WTC11 (cell line): ENCODE measurements at regions not wholly inside any gene's neighbourhood (a gene's known extent, or its start where the extent isn't known, plus 50 kb on each side); places are given as distances from the start of the nearest gene placed in this dataset.

Source experiments
- ATAC-seq: fragments of 200-7000 bp; cut with Tn5 transposase; 2 replicates; pipeline ENCODE4 v1.10.0; 2021; ENCODE audit warnings: mild to moderate bottlenecking, moderate library complexity
- CTCF ChIA-PET: fragments of 300-600 bp; sonication (Branson Sonifier 250); formaldehyde crosslinking; loops from one replicate; lab custom pipeline; 2021; ENCODE audit warnings: antibody characterized with exemption; lab: Charles Lee
- POLR2A ChIA-PET: fragments of 350-600 bp; sonication (Branson Sonifier 250); formaldehyde crosslinking; loops from one replicate; lab custom pipeline; 2021; ENCODE audit warnings: antibody characterized with exemption; lab: Charles Lee
- DNase-seq: peaks from one replicate; pipeline ENCODE4 v3.0.0; 2021; ENCODE audit warnings: low spot score
- H3K27ac Mint-ChIP-seq: 2 replicates; pipeline ENCODE4 v1.8.0; 2021; ENCODE audit warnings: mixed read lengths
- H3K27me3 Mint-ChIP-seq: 2 replicates; pipeline ENCODE4 v1.8.0; 2021; ENCODE audit warnings: low read depth, mild to moderate bottlenecking, moderate library complexity, mixed read lengths
- H3K36me3 Mint-ChIP-seq: 2 replicates; pipeline ENCODE4 v1.8.0; 2021; ENCODE audit warnings: mixed read lengths
- H3K4me1 Mint-ChIP-seq: 2 replicates; pipeline ENCODE4 v1.8.0; 2022; ENCODE audit warnings: mixed read lengths
- H3K4me3 Mint-ChIP-seq: 2 replicates; pipeline ENCODE4 v1.8.0; 2021; ENCODE audit warnings: mild to moderate bottlenecking, moderate library complexity, mixed read lengths
- H3K9me3 Mint-ChIP-seq: 2 replicates; pipeline ENCODE4 v1.8.0; 2021; ENCODE audit warnings: mixed read lengths
- AFF4 ChIP-seq: sonication (generic); formaldehyde crosslinking; IDR thresholded peaks from 2 replicates; pipeline ENCODE4 v1.8.1; 2023; ENCODE audit warnings: mild to moderate bottlenecking, missing genetic modification reagents, borderline replicate concordance
- CTCF ChIP-seq: fragments of 200-600 bp; IDR thresholded peaks from 2 replicates; pipeline ENCODE4 v1.8.0; 2022; ENCODE audit warnings: antibody characterized with exemption
- ELF4 ChIP-seq: sonication (generic); formaldehyde crosslinking; IDR thresholded peaks from 2 replicates; pipeline ENCODE4 v1.8.1; 2022; ENCODE audit warnings: low read depth, mild to moderate bottlenecking, moderate library complexity, missing genetic modification reagents
- EMX1 ChIP-seq: fragments of 250-450 bp; sonication (Bioruptor Pico); IDR thresholded peaks from 2 replicates; pipeline ENCODE4 v1.8.0; 2021; ENCODE audit warnings: mild to moderate bottlenecking
- GABPB1 ChIP-seq: sonication (generic); formaldehyde crosslinking; IDR thresholded peaks from 2 replicates; pipeline ENCODE4 v1.8.1; 2023; ENCODE audit warnings: mild to moderate bottlenecking, missing genetic modification reagents
- IRF2 ChIP-seq: sonication (generic); formaldehyde crosslinking; IDR thresholded peaks from 2 replicates; pipeline ENCODE4 v1.8.0; 2022; ENCODE audit warnings: low read depth, missing genetic modification reagents, borderline replicate concordance
- JUN ChIP-seq: sonication (generic); formaldehyde crosslinking; IDR thresholded peaks from 2 replicates; pipeline ENCODE4 v1.8.0; 2023; ENCODE audit warnings: mild to moderate bottlenecking, missing genetic modification reagents
- NFYB ChIP-seq: sonication (generic); formaldehyde crosslinking; conservative IDR thresholded peaks from 2 replicates; pipeline ENCODE4 v1.8.0; 2022; ENCODE audit warnings: low read depth, missing genetic modification reagents
- NR2C2 ChIP-seq: sonication (generic); formaldehyde crosslinking; IDR thresholded peaks from 2 replicates; pipeline ENCODE4 v1.8.0; 2022; ENCODE audit warnings: mild to moderate bottlenecking, missing genetic modification reagents
- RELA ChIP-seq: sonication (generic); formaldehyde crosslinking; IDR thresholded peaks from 2 replicates; pipeline ENCODE4 v1.8.1; 2022; ENCODE audit warnings: missing genetic modification reagents, mild to moderate bottlenecking, borderline replicate concordance
- SMAD4 ChIP-seq: sonication (generic); formaldehyde crosslinking; IDR thresholded peaks from 2 replicates; pipeline ENCODE4 v1.8.0; 2022; ENCODE audit warnings: mild to moderate bottlenecking, missing genetic modification reagents
- TEAD1 ChIP-seq: sonication (generic); formaldehyde crosslinking; IDR thresholded peaks from 2 replicates; pipeline ENCODE4 v1.8.0; 2022; ENCODE audit warnings: mild to moderate bottlenecking, missing genetic modification reagents
- ZNF671 ChIP-seq: fragments of 250-450 bp; sonication (Bioruptor Pico); IDR thresholded peaks from 2 replicates; pipeline ENCODE4 v1.8.0; 2021; ENCODE audit warnings: mild to moderate bottlenecking
- TF ChIP-seq, protein P1 (sequence below): fragments of 250-450 bp; sonication (Bioruptor Pico); conservative IDR thresholded peaks from 2 replicates; pipeline ENCODE4 v1.9.0; 2021; ENCODE audit warnings: mild to moderate bottlenecking
- TF ChIP-seq, protein P2 (sequence below): sonication (generic); formaldehyde crosslinking; IDR thresholded peaks from 2 replicates; pipeline ENCODE4 v1.8.1; 2022; ENCODE audit warnings: low read depth, missing genetic modification reagents, borderline replicate concordance

DNA sequence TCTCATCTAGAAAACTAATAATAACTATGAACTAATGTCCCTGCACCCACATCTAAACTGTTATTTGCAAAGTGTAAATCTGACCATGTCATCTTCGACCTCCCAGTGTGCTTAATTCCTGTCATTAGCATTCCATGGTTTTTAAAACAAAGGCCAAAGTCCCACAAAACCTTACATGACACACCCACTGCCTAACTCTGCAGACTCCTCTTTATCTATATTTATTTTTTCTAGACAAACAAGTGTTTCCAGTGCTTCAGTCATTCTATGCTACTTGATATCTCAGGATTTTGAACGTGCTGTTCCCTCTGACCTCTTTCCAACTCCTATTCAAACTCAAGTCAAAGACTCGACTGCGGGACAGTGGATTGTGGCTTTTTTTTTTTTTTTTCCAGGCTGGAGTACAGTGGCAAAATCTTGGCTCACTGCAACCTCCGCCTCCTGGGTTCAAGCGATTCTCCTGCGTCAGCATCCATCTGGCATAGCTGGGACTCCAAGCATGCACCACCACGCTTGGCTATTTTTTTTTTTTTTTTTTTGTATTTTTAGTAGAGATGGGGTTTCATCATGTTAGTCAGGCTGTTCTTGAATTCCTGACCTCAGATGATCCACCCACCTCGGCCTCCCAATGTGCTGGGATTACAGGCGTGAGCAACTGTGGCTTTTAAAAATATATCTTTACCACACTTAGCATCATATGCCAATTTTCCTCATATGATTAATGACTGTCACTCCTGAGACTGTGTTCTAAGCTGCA is 1511.0 kb downstream of the ARAP2 start:
- ATAC-seq, result peak; percentile 60
- H3K27ac Mint-ChIP-seq, result no peak overlapping the region; the same call in 1 of the 2 replicates
- CTCF ChIA-PET, result interaction anchor here (0.7 kb wide), 1 partner anchor 39 kb away, joined by 3 read pairs; no protein-coding TSS in a partner anchor

GRCh38 chr4:34766935-34767334 is 1477.4 kb downstream of the ARAP2 start:
- Mint-ChIP-seq H3K4me1 (peaks cover 9% of the 10 kb centered on the region), H3K4me3 (no peak overlapping the region), H3K27ac (no peak overlapping the region), H3K36me3 (no peaks in the 10 kb centered on the region)
- ATAC-seq, result no peak
- TF ChIP-seq ZNF671 (CRISPR knock-in tag), result no peak
- TF ChIP-seq, all 79 proteins: peak for 0
- Mint-ChIP-seq H3K27me3 (no peaks in the 10 kb centered on the region), H3K9me3 (no peaks in the 10 kb centered on the region)
- ChIA-PET POLR2A (no interaction called here), CTCF (no interaction called here)
- DNase-seq, result no peak

More for the DNA sequence above, 1511.0 kb downstream of the ARAP2 start:
- no peaks in the 10 kb centered on the region for H3K36me3 Mint-ChIP-seq
- POLR2A ChIA-PET, result no interaction called here
- H3K9me3 Mint-ChIP-seq, result no peaks in the 10 kb centered on the region
- H3K4me1 Mint-ChIP-seq, result peaks cover 6% of the 10 kb centered on the region
- H3K27me3 Mint-ChIP-seq, result no peaks in the 10 kb centered on the region
- no peak overlapping the region for H3K4me3 Mint-ChIP-seq
- TF ChIP-seq IRF2 (CRISPR knock-in tag) (no peak), JUN (CRISPR knock-in tag) (no peak)
- no peak for DNase-seq

- no peak overlapping the region for H3K27ac Mint-ChIP-seq
- H3K27me3 Mint-ChIP-seq, result no peaks in the 10 kb centered on the region
- POLR2A ChIA-PET, result no interaction called here
- CTCF ChIA-PET, result no interaction called here
- ATAC-seq (no peak), DNase-seq (no peak)
- H3K9me3 Mint-ChIP-seq, result no peaks in the 10 kb centered on the region
- H3K4me1 Mint-ChIP-seq, result peaks cover 9% of the 10 kb centered on the region
- H3K4me3 Mint-ChIP-seq, result no peak overlapping the region
- TF ChIP-seq, protein P1, sequence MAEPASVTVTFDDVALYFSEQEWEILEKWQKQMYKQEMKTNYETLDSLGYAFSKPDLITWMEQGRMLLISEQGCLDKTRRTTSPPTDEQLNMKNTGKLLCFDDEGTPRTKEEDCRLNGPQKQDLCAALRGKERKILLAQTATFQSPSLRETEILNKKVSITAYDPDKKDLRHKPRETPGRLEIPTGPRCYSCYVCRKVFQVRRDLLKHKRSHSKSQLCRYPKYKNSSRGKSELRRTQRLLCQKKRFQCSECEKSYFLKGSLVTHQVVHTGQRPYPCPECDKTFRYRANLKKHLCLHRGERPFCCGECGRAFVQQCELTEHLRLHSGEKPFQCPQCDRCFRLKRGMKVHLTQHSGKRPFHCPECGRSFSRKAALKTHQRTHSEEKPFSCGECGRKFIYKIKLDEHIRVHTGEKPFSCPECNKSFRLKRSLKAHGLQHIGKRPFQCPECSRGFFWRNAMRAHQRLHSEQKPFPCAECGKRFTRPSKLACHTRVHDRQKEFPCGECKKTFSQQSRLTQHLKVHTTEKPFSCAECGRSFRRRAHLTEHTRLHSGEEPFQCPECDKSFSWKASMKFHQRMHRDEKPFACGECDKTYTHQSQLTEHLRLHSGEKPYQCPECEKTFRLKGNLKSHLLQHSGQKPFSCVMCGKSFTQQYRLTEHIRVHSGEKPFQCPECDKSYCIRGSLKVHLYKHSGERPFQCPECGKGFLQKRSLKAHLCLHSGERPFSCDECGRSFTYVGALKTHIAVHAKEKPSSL (CRISPR knock-in tag), result no peak
- TF ChIP-seq EMX1 (CRISPR knock-in tag), result no peak
- no peak for TF ChIP-seq SMAD4 (CRISPR knock-in tag)
- TF ChIP-seq, protein P2, sequence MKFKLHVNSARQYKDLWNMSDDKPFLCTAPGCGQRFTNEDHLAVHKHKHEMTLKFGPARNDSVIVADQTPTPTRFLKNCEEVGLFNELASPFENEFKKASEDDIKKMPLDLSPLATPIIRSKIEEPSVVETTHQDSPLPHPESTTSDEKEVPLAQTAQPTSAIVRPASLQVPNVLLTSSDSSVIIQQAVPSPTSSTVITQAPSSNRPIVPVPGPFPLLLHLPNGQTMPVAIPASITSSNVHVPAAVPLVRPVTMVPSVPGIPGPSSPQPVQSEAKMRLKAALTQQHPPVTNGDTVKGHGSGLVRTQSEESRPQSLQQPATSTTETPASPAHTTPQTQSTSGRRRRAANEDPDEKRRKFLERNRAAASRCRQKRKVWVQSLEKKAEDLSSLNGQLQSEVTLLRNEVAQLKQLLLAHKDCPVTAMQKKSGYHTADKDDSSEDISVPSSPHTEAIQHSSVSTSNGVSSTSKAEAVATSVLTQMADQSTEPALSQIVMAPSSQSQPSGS, result no peak
- TF ChIP-seq AFF4 (CRISPR knock-in tag), result no peak
- no peak for TF ChIP-seq NR2C2 (CRISPR knock-in tag)
- no peak for TF ChIP-seq ELF4 (CRISPR knock-in tag)
- TF ChIP-seq NFYB (CRISPR knock-in tag), result no peak
- TF ChIP-seq RELA (CRISPR knock-in tag), result no peak
- no peak for TF ChIP-seq TEAD1 (CRISPR knock-in tag)
- TF ChIP-seq CTCF, result no peak
- no peak for TF ChIP-seq GABPB1 (CRISPR knock-in tag)
- H3K36me3 Mint-ChIP-seq, result no peaks in the 10 kb centered on the region
Observed at GRCh38 chr4:34767407-34767806, 1476.9 kb downstream of the ARAP2 start.
